ENCODE measurements at regions not wholly inside any gene's neighbourhood (a gene's known extent, or its start where the extent isn't known, plus 50 kb on each side); places are given as distances from the start of the nearest gene placed in this dataset.

GRCh38 chr2:43104106-43104505 lies 122.3 kb downstream of the ZFP36L2 start:
- H3K4me1 ChIP-seq (ENCODE audit: control insufficient read depth, insufficient read depth, low read length): peaks cover 42% of the 10 kb centered on the region
- H3K27me3 ChIP-seq (ENCODE audit: control insufficient read depth in 1 of 2, insufficient read depth in 2 of 2, low read length in 2 of 2): no peaks in the 10 kb centered on the region
- no peak overlapping the region for H3K4me3 ChIP-seq (ENCODE audit: low read length in 2 of 2)
- no peak overlapping the region for H3K9ac ChIP-seq (ENCODE audit: low read length in 2 of 2)
- H3K36me3 ChIP-seq (ENCODE audit: control insufficient read depth in 2 of 2, insufficient read depth in 2 of 2, low read length in 2 of 2): no peaks in the 10 kb centered on the region
- H3K27ac ChIP-seq (ENCODE audit: low read length): peak overlapping the region; percentile 62
- no peaks in the 10 kb centered on the region for H3K9me3 ChIP-seq (ENCODE audit: control insufficient read depth in 2 of 2, low read length in 2 of 2)

DNA sequence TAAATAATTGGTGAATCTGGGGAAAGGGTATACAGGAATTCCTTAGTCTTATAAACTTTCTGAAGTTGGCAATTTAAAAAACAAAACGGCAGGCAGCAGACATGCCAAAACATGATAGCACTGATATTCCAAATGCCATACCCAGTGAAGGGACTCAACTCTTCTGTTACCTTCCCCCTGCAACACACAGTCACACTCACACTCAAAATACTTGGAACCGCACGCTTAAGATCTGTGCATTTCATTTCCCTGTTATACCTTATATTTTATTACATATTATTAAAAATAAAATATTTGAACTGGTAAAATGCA lies 123.4 kb downstream of the ZFP36L2 start:
- Histone ChIP-seq H3K9me3 (ENCODE audit: control insufficient read depth in 2 of 2, low read length in 2 of 2) (no peaks in the 10 kb centered on the region), H3K27ac (ENCODE audit: low read length) (peak overlapping the region; percentile 75), H3K36me3 (ENCODE audit: control insufficient read depth in 2 of 2, insufficient read depth in 2 of 2, low read length in 2 of 2) (no peaks in the 10 kb centered on the region), H3K9ac (ENCODE audit: low read length in 2 of 2) (no peak overlapping the region), H3K27me3 (ENCODE audit: control insufficient read depth in 1 of 2, insufficient read depth in 2 of 2, low read length in 2 of 2) (no peaks in the 10 kb centered on the region), H3K4me3 (ENCODE audit: low read length in 2 of 2) (no peak overlapping the region), H3K4me1 (ENCODE audit: control insufficient read depth, insufficient read depth, low read length) (peaks cover 39% of the 10 kb centered on the region)

- H3K9ac ChIP-seq (ENCODE audit: low read length in 2 of 2): peak overlapping the region in 1 of 2 donors; percentile 75
- no peaks in the 10 kb centered on the region for H3K36me3 ChIP-seq (ENCODE audit: control insufficient read depth in 2 of 2, insufficient read depth in 2 of 2, low read length in 2 of 2)
- peak overlapping the region; percentile 75 for H3K27ac ChIP-seq (ENCODE audit: low read length)
- no peak overlapping the region for H3K4me3 ChIP-seq (ENCODE audit: low read length in 2 of 2)
- H3K4me1 ChIP-seq (ENCODE audit: control insufficient read depth, insufficient read depth, low read length): peaks cover 39% of the 10 kb centered on the region
- no peaks in the 10 kb centered on the region for H3K9me3 ChIP-seq (ENCODE audit: control insufficient read depth in 2 of 2, low read length in 2 of 2)
- no peaks in the 10 kb centered on the region for H3K27me3 ChIP-seq (ENCODE audit: control insufficient read depth in 1 of 2, insufficient read depth in 2 of 2, low read length in 2 of 2)
Observed at GRCh38 chr2:43102366-43103092, 123.9 kb downstream of the ZFP36L2 start.

- Histone ChIP-seq H3K4me3 (ENCODE audit: low read length in 2 of 2) (peak overlapping the region; percentile 50 to 70), H3K36me3 (ENCODE audit: control insufficient read depth in 2 of 2, insufficient read depth in 2 of 2, low read length in 2 of 2) (no peaks in the 10 kb centered on the region), H3K27ac (ENCODE audit: low read length) (peak overlapping the region; percentile 75), H3K9ac (ENCODE audit: low read length in 2 of 2) (peak overlapping the region; percentile 62 to 75), H3K27me3 (ENCODE audit: control insufficient read depth in 1 of 2, insufficient read depth in 2 of 2, low read length in 2 of 2) (no peaks in the 10 kb centered on the region), H3K4me1 (ENCODE audit: control insufficient read depth, insufficient read depth, low read length) (peaks cover 33% of the 10 kb centered on the region), H3K9me3 (ENCODE audit: control insufficient read depth in 2 of 2, low read length in 2 of 2) (no peaks in the 10 kb centered on the region)
Observed at GRCh38 chr2:43101751-43102150, 124.7 kb downstream of the ZFP36L2 start.

- H3K9me3 ChIP-seq (ENCODE audit: control insufficient read depth in 2 of 2, low read length in 2 of 2): no peaks in the 10 kb centered on the region
- H3K27ac ChIP-seq (ENCODE audit: low read length): peak overlapping the region; percentile 75
- H3K4me1 ChIP-seq (ENCODE audit: control insufficient read depth, insufficient read depth, low read length): peaks cover 26% of the 10 kb centered on the region
- H3K9ac ChIP-seq (ENCODE audit: low read length in 2 of 2): peak overlapping the region; percentile 62 to 75
- no peaks in the 10 kb centered on the region for H3K36me3 ChIP-seq (ENCODE audit: control insufficient read depth in 2 of 2, insufficient read depth in 2 of 2, low read length in 2 of 2)
- H3K27me3 ChIP-seq (ENCODE audit: control insufficient read depth in 1 of 2, insufficient read depth in 2 of 2, low read length in 2 of 2): no peaks in the 10 kb centered on the region
- peak overlapping the region; percentile 50 to 70 for H3K4me3 ChIP-seq (ENCODE audit: low read length in 2 of 2)
Observed at GRCh38 chr2:43100883-43101662, 125.3 kb downstream of the ZFP36L2 start.

DNA sequence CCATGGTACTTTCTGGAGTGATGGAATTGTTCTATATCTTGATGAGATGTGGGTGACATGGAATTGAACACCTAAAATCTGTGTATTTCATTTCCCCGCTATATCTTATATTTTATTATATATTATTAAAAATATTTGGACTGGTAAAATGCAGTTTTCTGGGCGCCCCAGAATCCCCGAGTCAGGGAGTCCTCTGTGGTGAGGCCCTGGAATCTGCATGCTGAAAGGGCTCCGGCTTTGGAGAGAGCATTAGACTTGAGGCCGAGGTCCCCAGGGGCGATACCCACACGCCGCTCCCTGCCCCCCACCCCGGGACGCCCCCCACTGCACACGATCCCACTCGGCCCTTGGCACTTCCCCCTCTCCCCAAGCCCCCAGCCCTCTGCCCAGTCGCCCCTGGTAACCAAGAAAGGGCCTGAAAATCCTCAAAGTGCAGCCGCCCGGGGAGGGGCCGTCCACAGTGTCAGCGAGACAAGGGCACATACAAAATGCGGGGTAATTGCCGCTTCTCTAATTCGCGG lies 126.0 kb downstream of the ZFP36L2 start:
- Histone ChIP-seq H3K4me1 (ENCODE audit: control insufficient read depth, insufficient read depth, low read length) (peaks cover 19% of the 10 kb centered on the region), H3K36me3 (ENCODE audit: control insufficient read depth in 2 of 2, insufficient read depth in 2 of 2, low read length in 2 of 2) (no peaks in the 10 kb centered on the region), H3K9me3 (ENCODE audit: control insufficient read depth in 2 of 2, low read length in 2 of 2) (no peaks in the 10 kb centered on the region), H3K9ac (ENCODE audit: low read length in 2 of 2) (peak overlapping the region; percentile 62 to 75), H3K4me3 (ENCODE audit: low read length in 2 of 2) (peak overlapping the region; percentile 50 to 70), H3K27me3 (ENCODE audit: control insufficient read depth in 1 of 2, insufficient read depth in 2 of 2, low read length in 2 of 2) (no peaks in the 10 kb centered on the region), H3K27ac (ENCODE audit: low read length) (peak overlapping the region; percentile 75)

DNA sequence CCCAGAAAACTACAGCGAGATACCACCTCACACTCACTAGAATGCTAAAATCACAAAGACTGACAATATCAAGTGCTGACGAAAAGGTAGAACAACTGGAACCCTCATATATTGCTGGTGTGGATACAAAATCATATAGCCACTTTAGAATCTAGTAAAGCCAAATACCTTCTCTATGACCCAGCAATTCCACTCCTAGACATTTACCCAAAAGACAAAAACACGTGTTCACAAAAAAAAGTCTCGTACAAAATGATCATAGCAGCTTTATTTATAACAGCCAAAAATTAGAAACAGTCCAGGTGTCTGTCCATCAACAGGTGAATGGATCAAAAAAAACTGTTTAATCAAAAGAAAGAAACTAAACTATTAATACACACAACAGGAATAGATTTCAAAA lies 126.6 kb downstream of the ZFP36L2 start:
- H3K27me3 ChIP-seq (ENCODE audit: control insufficient read depth in 1 of 2, insufficient read depth in 2 of 2, low read length in 2 of 2): no peaks in the 10 kb centered on the region
- no peaks in the 10 kb centered on the region for H3K9me3 ChIP-seq (ENCODE audit: control insufficient read depth in 2 of 2, low read length in 2 of 2)
- H3K27ac ChIP-seq (ENCODE audit: low read length): no peak overlapping the region
- H3K4me1 ChIP-seq (ENCODE audit: control insufficient read depth, insufficient read depth, low read length): peaks cover 14% of the 10 kb centered on the region
- no peaks in the 10 kb centered on the region for H3K36me3 ChIP-seq (ENCODE audit: control insufficient read depth in 2 of 2, insufficient read depth in 2 of 2, low read length in 2 of 2)
- H3K4me3 ChIP-seq (ENCODE audit: low read length in 2 of 2): no peak overlapping the region
- H3K9ac ChIP-seq (ENCODE audit: low read length in 2 of 2): no peak overlapping the region

DNA sequence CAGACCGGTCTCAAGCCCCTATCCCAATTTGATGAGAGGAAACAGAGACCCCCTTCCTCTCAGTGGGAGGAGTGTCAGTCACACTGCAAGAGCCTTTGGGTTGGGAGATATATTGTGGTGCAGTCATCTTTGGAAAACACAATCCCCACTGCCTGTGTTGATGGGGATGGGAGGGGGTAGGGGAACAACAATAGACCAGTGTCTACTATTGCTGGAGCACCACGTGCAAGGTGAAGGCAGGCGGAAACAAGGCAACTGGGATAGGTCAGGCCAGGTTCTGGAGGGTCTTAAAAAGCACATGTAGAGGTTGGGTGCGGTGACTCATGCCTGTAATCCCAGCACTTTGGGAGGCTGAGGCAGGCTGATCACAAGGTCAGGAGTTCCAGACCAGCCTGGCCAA lies 127.9 kb downstream of the ZFP36L2 start:
- H3K9me3 ChIP-seq (ENCODE audit: control insufficient read depth in 2 of 2, low read length in 2 of 2): no peaks in the 10 kb centered on the region
- H3K27ac ChIP-seq (ENCODE audit: low read length): no peak overlapping the region

DNA sequence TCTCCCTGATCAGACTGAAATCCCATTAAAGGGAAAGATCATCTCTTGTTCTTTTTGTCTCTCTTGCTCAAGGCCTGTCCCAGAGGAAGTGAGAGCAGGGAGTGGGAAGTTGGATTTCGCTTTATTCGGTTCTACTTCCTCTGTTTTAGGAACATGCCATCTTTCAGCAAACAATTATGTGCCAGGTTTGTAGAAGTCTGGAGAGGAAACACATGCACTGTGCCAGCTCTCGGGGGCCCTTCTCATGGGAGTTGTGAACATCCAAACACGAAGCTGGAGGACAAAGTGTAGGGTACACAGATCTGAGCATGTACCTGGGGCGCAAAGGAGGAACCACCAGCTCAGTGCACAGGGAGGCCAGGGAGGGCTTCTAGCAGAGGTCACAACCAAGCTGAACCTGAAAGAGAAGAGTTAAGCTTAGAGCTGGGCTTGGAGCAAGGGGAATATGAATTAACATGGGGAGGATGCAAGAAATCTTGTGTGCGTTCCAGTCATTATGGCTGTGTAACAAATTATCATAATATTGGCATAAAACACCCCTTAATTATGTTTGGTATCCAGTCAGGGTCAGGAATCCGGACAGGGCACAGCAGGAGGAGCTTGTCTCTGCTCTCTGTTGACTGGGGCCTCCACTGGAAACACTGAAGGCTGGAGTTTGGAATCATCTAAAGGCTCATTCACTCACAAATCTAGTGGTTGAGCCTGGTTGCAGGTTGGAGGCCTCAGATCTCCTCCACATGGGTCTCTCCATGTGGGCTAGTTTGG lies 128.6 kb downstream of the ZFP36L2 start:
- no peak overlapping the region for H3K27ac ChIP-seq (ENCODE audit: low read length)
- peaks cover 14% of the 10 kb centered on the region for H3K4me1 ChIP-seq (ENCODE audit: control insufficient read depth, insufficient read depth, low read length)

More for the DNA sequence above, 127.9 kb downstream of the ZFP36L2 start:
- Histone ChIP-seq H3K4me1 (ENCODE audit: control insufficient read depth, insufficient read depth, low read length) (peaks cover 14% of the 10 kb centered on the region), H3K4me3 (ENCODE audit: low read length in 2 of 2) (no peak overlapping the region), H3K9ac (ENCODE audit: low read length in 2 of 2) (no peak overlapping the region), H3K36me3 (ENCODE audit: control insufficient read depth in 2 of 2, insufficient read depth in 2 of 2, low read length in 2 of 2) (no peaks in the 10 kb centered on the region), H3K27me3 (ENCODE audit: control insufficient read depth in 1 of 2, insufficient read depth in 2 of 2, low read length in 2 of 2) (no peaks in the 10 kb centered on the region)

GRCh38 chr2:43095533-43096295 lies 130.7 kb downstream of the ZFP36L2 start:
- no peak overlapping the region for H3K27ac ChIP-seq (ENCODE audit: low read length)
- peaks cover 0 to 2% of the 10 kb centered on the region in 2 donors for H3K9me3 ChIP-seq (ENCODE audit: control insufficient read depth in 2 of 2, low read length in 2 of 2)
- no peaks in the 10 kb centered on the region for H3K36me3 ChIP-seq (ENCODE audit: control insufficient read depth in 2 of 2, insufficient read depth in 2 of 2, low read length in 2 of 2)
- no peak overlapping the region for H3K4me3 ChIP-seq (ENCODE audit: low read length in 2 of 2)
- H3K9ac ChIP-seq (ENCODE audit: low read length in 2 of 2): no peak overlapping the region
- no peaks in the 10 kb centered on the region for H3K4me1 ChIP-seq (ENCODE audit: control insufficient read depth, insufficient read depth, low read length)
- H3K27me3 ChIP-seq (ENCODE audit: control insufficient read depth in 1 of 2, insufficient read depth in 2 of 2, low read length in 2 of 2): no peaks in the 10 kb centered on the region

More for the DNA sequence above, 128.6 kb downstream of the ZFP36L2 start:
- no peaks in the 10 kb centered on the region for H3K36me3 ChIP-seq (ENCODE audit: control insufficient read depth in 2 of 2, insufficient read depth in 2 of 2, low read length in 2 of 2)
- H3K9me3 ChIP-seq (ENCODE audit: control insufficient read depth in 2 of 2, low read length in 2 of 2): no peaks in the 10 kb centered on the region
- no peaks in the 10 kb centered on the region for H3K27me3 ChIP-seq (ENCODE audit: control insufficient read depth in 1 of 2, insufficient read depth in 2 of 2, low read length in 2 of 2)
- no peak overlapping the region for H3K9ac ChIP-seq (ENCODE audit: low read length in 2 of 2)
- no peak overlapping the region for H3K4me3 ChIP-seq (ENCODE audit: low read length in 2 of 2)
